ENCODE measurements at regions not wholly inside any gene's neighbourhood (a gene's known extent, or its start where the extent isn't known, plus 50 kb on each side); places are given as distances from the start of the nearest gene placed in this dataset.

GRCh38 chr6:86459978-86460377, 477.4 kb upstream of the HTR1E start:
- TF ChIP-seq, protein P1, sequence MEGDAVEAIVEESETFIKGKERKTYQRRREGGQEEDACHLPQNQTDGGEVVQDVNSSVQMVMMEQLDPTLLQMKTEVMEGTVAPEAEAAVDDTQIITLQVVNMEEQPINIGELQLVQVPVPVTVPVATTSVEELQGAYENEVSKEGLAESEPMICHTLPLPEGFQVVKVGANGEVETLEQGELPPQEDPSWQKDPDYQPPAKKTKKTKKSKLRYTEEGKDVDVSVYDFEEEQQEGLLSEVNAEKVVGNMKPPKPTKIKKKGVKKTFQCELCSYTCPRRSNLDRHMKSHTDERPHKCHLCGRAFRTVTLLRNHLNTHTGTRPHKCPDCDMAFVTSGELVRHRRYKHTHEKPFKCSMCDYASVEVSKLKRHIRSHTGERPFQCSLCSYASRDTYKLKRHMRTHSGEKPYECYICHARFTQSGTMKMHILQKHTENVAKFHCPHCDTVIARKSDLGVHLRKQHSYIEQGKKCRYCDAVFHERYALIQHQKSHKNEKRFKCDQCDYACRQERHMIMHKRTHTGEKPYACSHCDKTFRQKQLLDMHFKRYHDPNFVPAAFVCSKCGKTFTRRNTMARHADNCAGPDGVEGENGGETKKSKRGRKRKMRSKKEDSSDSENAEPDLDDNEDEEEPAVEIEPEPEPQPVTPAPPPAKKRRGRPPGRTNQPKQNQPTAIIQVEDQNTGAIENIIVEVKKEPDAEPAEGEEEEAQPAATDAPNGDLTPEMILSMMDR (IDR thresholded peaks at IDR 0.05) = no peak
- no peak for TF ChIP-seq POLR2A (IDR thresholded peaks at IDR 0.05)
